Panc1 (cell line): ENCODE measurements at regions not wholly inside any gene's neighbourhood (a gene's known extent, or its start where the extent isn't known, plus 50 kb on each side); places are given as distances from the start of the nearest gene placed in this dataset.

Experiments
- ATAC-seq: fragments of 200-7000 bp; cut with Tn5 transposase; 2 replicates; pipeline ENCODE4 v1.9.1; 2020; ENCODE audit warnings: mild to moderate bottlenecking, moderate library complexity
- BruUV-seq: library from RNA; stranded (reverse); fragments of 400-500 nt; replicated peaks from 2 replicates; lab custom pipeline; 2021; lab: Mats Ljungman, UMichigan
- CTCF ChIA-PET: fragments of 300-600 bp; sonication (Branson Sonifier 250); formaldehyde crosslinking; loops from one replicate; lab custom pipeline; 2022; ENCODE audit warnings: antibody characterized with exemption; lab: Charles Lee
- POLR2A ChIA-PET: fragments of 300-600 bp; sonication (Branson Sonifier 250); formaldehyde crosslinking; loops from one replicate; lab custom pipeline; 2022; ENCODE audit warnings: antibody characterized with exemption; lab: Charles Lee
- DNase-seq: peaks from one replicate; pipeline ENCODE4 v3.0.0-alpha.2; 2010; ENCODE audit warnings: low read depth, low spot score
- H3K27ac ChIP-seq: 2 replicates; pipeline ENCODE4 v1.5.1; 2011; ENCODE audit warnings: mild to moderate bottlenecking, low read length, inconsistent platforms
- H3K27me3 ChIP-seq: fragments of 200-500 bp; sonication (Bioruptor generic); 2 replicates; pipeline ENCODE4 v1.6.0; 2014; ENCODE audit warnings: low read length, inconsistent platforms; ENCODE audit not compliant: control insufficient read depth, insufficient read depth
- H3K36me3 ChIP-seq: fragments of 200-500 bp; sonication (Bioruptor generic); 2 replicates; pipeline ENCODE4 v1.5.1; 2014; ENCODE audit warnings: inconsistent platforms, mild to moderate bottlenecking, low read length, moderate library complexity; ENCODE audit not compliant: control insufficient read depth, insufficient read depth
- H3K4me1 ChIP-seq: 2 replicates; pipeline ENCODE4 v1.5.1; 2011; ENCODE audit warnings: inconsistent platforms, mild to moderate bottlenecking, low read length, moderate library complexity; ENCODE audit not compliant: control insufficient read depth, insufficient read depth
- H3K4me3 ChIP-seq, 2 experiments: 2 replicates each; pipeline ENCODE4 v1.5.1; 2011 to 2012; ENCODE audit warnings: low read depth in 2 of 2, low read length in 2 of 2, mild to moderate bottlenecking in 2 of 2, inconsistent platforms in 1 of 2, moderate library complexity in 1 of 2
- H3K9me3 ChIP-seq: fragments of 200-500 bp; sonication (Bioruptor generic); 2 replicates; pipeline ENCODE4 v1.5.1; 2014; ENCODE audit warnings: low read depth, mild to moderate bottlenecking, inconsistent platforms, low read length, moderate library complexity; ENCODE audit not compliant: control insufficient read depth, insufficient read depth
- CTCF ChIP-seq: fragments of 450-650 bp; IDR thresholded peaks from 2 replicates; pipeline ENCODE4 v1.5.1; 2017; ENCODE audit warnings: mild to moderate bottlenecking
- POLR2AphosphoS5 ChIP-seq: IDR thresholded peaks from 2 replicates; pipeline ENCODE4 v1.6.1; 2012; ENCODE audit warnings: mild to moderate bottlenecking, low read depth, low read length, moderate library complexity
- SIN3A ChIP-seq: IDR thresholded peaks from 2 replicates; pipeline ENCODE4 v1.6.1; 2012; ENCODE audit warnings: low read depth, mild to moderate bottlenecking, low read length, moderate library complexity, borderline replicate concordance; ENCODE audit not compliant: insufficient read depth
- TCF7L2 ChIP-seq: IDR thresholded peaks from 2 replicates; pipeline ENCODE4 v1.6.1; 2011; ENCODE audit warnings: mild to moderate bottlenecking, low read depth, low read length, inconsistent platforms
- in situ Hi-C: cut with HindIII; loops from 2 replicates; pipeline ENCODE4 v1.10.0; 2016; ENCODE audit warnings: low sequenced_read_pairs, low pct_unique_long_range_greater_than_20kb
- intact Hi-C: fragments of 100-400 bp; cut with micrococcal nuclease; formaldehyde crosslinking; loops from one replicate; pipeline ENCODE4 v1.10.0; 2022; ENCODE audit not compliant: unreplicated experiment
- TF ChIP-seq, protein P1 (sequence below), 2 experiments: IDR thresholded peaks; 2 replicates each; pipeline ENCODE4 v1.6.1; 2011 to 2012; ENCODE audit warnings: low read depth in 2 of 2, control low read depth in 1 of 2, low read length in 1 of 2, mild to moderate bottlenecking in 1 of 2, moderate library complexity in 1 of 2; ENCODE audit not compliant: insufficient read depth in 1 of 2

GRCh38 chr7:26580711-26581110, 283.7 kb downstream of the SKAP2 start:
- POLR2A ChIA-PET = no interaction called here
- in situ Hi-C loops = no loop called here
- no peak for DNase-seq
- intact Hi-C loops = no loop called here
- no peak for ATAC-seq
- no peak overlapping the region for H3K27ac ChIP-seq
- CTCF ChIA-PET = no interaction called here
- BruUV-seq = no TSS peak
- H3K9me3 ChIP-seq = no peaks in the 10 kb centered on the region
- peaks cover 6% of the 10 kb centered on the region for H3K27me3 ChIP-seq
- TF ChIP-seq CTCF (no peak), POLR2AphosphoS5 (no peak), TCF7L2 (no peak), SIN3A (no peak)
- TF ChIP-seq, protein P1, sequence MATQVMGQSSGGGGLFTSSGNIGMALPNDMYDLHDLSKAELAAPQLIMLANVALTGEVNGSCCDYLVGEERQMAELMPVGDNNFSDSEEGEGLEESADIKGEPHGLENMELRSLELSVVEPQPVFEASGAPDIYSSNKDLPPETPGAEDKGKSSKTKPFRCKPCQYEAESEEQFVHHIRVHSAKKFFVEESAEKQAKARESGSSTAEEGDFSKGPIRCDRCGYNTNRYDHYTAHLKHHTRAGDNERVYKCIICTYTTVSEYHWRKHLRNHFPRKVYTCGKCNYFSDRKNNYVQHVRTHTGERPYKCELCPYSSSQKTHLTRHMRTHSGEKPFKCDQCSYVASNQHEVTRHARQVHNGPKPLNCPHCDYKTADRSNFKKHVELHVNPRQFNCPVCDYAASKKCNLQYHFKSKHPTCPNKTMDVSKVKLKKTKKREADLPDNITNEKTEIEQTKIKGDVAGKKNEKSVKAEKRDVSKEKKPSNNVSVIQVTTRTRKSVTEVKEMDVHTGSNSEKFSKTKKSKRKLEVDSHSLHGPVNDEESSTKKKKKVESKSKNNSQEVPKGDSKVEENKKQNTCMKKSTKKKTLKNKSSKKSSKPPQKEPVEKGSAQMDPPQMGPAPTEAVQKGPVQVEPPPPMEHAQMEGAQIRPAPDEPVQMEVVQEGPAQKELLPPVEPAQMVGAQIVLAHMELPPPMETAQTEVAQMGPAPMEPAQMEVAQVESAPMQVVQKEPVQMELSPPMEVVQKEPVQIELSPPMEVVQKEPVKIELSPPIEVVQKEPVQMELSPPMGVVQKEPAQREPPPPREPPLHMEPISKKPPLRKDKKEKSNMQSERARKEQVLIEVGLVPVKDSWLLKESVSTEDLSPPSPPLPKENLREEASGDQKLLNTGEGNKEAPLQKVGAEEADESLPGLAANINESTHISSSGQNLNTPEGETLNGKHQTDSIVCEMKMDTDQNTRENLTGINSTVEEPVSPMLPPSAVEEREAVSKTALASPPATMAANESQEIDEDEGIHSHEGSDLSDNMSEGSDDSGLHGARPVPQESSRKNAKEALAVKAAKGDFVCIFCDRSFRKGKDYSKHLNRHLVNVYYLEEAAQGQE (IDR thresholded peaks at IDR 0.05; ENCODE audit: insufficient read depth in 1 of 2, low read depth in 2 of 2, low read length in 1 of 2) = no peak
- no peaks in the 10 kb centered on the region for H3K36me3 ChIP-seq
- no peaks in the 10 kb centered on the region for H3K4me1 ChIP-seq
- H3K4me3 ChIP-seq = no peak overlapping the region

DNA sequence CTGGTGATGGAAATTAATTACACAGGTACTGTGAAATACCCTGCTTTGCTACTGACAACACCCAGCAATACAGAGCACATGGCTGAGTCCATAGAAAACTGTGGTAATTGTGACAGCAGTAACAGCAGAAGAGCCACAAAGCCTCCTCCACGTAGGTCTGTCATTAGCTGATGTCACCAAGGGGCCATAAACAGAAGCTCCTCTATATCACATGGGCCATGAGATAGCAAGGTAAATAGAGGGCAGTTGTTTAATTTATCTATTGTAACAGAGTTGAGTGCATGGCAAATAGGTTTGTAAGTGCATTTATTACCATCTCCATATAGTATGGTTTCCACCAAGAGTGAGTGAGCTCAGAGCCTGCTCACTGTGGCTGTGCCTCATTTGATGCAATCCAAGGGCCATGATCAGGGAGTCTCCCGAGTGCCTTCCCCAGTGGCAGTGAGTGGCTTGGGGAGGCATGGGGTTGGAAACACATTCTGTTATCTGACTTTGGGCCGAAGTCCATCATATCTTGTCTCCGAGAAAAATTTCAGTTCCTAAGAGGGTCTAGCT, 281.2 kb downstream of the SKAP2 start:
- ChIA-PET POLR2A (no interaction called here), CTCF (no interaction called here)
- H3K4me3 ChIP-seq = no peak overlapping the region
- TF ChIP-seq SIN3A (no peak), TCF7L2 (no peak), CTCF (no peak), POLR2AphosphoS5 (no peak)
- TF ChIP-seq, protein P1 (IDR thresholded peaks at IDR 0.05; ENCODE audit: insufficient read depth in 1 of 2, low read depth in 2 of 2, low read length in 1 of 2) = no peak
- in situ Hi-C loops = no loop called here
- peaks cover 13% of the 10 kb centered on the region for H3K27me3 ChIP-seq
- intact Hi-C loops = no loop called here
- H3K9me3 ChIP-seq = no peaks in the 10 kb centered on the region
- H3K36me3 ChIP-seq = no peaks in the 10 kb centered on the region
- H3K27ac ChIP-seq = no peak overlapping the region
- ATAC-seq (no peak), DNase-seq (no peak)
- BruUV-seq = no TSS peak
- no peaks in the 10 kb centered on the region for H3K4me1 ChIP-seq
